Liver (tissue), 3 donors: ENCODE measurements at regions not wholly inside any gene's neighbourhood (a gene's known extent, or its start where the extent isn't known, plus 50 kb on each side); places are given as distances from the start of the nearest gene placed in this dataset.

Source experiments
- ATF3 ChIP-seq: IDR thresholded peaks from 2 replicates; pipeline ENCODE4 v1.6.1; 2016; ENCODE audit warnings: antibody characterized with exemption
- EGR1 ChIP-seq, 2 donors: IDR thresholded peaks; 2 replicates each; pipeline ENCODE4 v1.6.1; 2016 to 2018; ENCODE audit warnings: antibody characterized with exemption in 2 of 2, low read depth in 2 of 2
- FOXA1 ChIP-seq: IDR thresholded peaks from 2 replicates; pipeline ENCODE4 v1.6.1; 2016; ENCODE audit warnings: antibody characterized with exemption
- GABPA ChIP-seq, 2 donors: IDR thresholded peaks in 1 of 2; conservative IDR thresholded peaks in 1 of 2; 2 replicates each; pipeline ENCODE4 v1.6.1; 2016; ENCODE audit warnings: antibody characterized with exemption in 2 of 2, mild to moderate bottlenecking in 1 of 2, moderate library complexity in 1 of 2
- JUND ChIP-seq, 2 donors: IDR thresholded peaks; 2 replicates each; pipeline ENCODE4 v1.6.1; 2016; ENCODE audit warnings: antibody characterized with exemption in 2 of 2
- RAD21 ChIP-seq, 2 donors: IDR thresholded peaks; 2 replicates each; pipeline ENCODE4 v1.6.1; 2016; ENCODE audit warnings: antibody characterized with exemption in 2 of 2, mild to moderate bottlenecking in 2 of 2
- REST ChIP-seq: IDR thresholded peaks from 2 replicates; pipeline ENCODE4 v1.6.1; 2016; ENCODE audit warnings: antibody characterized with exemption, mild to moderate bottlenecking
- SP1 ChIP-seq: IDR thresholded peaks from 2 replicates; pipeline ENCODE4 v1.6.1; 2018; ENCODE audit warnings: antibody characterized with exemption, mild to moderate bottlenecking
- YY1 ChIP-seq: IDR thresholded peaks from 2 replicates; pipeline ENCODE4 v1.6.1; 2016; ENCODE audit warnings: antibody characterized with exemption, mild to moderate bottlenecking
- TF ChIP-seq, protein P1 (sequence below): fragments of 150-350 bp; IDR thresholded peaks from 2 replicates; pipeline ENCODE4 v1.5.1; 2017; ENCODE audit warnings: improper control_type of control experiment, low read depth, low read length; ENCODE audit not compliant: missing input control
- TF ChIP-seq, protein P2 (sequence below): IDR thresholded peaks from 2 replicates; pipeline ENCODE4 v1.6.1; 2016; ENCODE audit warnings: antibody characterized with exemption
- donor health status: healthy.
- donor health status: healthy.

DNA sequence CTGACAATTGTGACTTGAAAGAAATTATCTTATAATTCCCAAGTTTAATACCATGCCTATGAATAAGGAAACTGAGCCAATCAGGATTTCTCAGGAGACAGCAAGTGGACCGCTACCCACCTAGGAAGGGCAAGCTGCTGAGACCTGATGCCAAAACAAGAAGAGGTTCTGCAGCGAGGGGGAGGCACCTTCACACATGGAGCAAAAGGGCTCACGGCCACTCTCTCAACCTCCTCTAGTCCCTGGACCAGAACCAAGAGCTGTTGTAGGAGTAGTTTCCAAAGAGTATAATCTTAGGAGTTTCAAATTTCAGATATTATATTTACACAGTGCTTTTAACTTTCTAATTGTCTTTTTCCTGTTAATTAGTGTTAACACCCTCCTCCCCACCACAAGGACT lies 154.7 kb upstream of the ETAA1 start:
- TF ChIP-seq JUND (IDR thresholded peaks at IDR 0.05) (no peak), RAD21 (IDR thresholded peaks at IDR 0.05) (no peak), SP1 (no peak), GABPA (IDR thresholded peaks at IDR 0.05 in 1 of 2, conservative IDR thresholded peaks at IDR 0.05 in 1 of 2) (no peak), REST (no peak), ATF3 (no peak), EGR1 (IDR thresholded peaks at IDR 0.05; ENCODE audit: low read depth in 2 of 2) (no peak), YY1 (no peak), FOXA1 (no peak)
- TF ChIP-seq, protein P1, sequence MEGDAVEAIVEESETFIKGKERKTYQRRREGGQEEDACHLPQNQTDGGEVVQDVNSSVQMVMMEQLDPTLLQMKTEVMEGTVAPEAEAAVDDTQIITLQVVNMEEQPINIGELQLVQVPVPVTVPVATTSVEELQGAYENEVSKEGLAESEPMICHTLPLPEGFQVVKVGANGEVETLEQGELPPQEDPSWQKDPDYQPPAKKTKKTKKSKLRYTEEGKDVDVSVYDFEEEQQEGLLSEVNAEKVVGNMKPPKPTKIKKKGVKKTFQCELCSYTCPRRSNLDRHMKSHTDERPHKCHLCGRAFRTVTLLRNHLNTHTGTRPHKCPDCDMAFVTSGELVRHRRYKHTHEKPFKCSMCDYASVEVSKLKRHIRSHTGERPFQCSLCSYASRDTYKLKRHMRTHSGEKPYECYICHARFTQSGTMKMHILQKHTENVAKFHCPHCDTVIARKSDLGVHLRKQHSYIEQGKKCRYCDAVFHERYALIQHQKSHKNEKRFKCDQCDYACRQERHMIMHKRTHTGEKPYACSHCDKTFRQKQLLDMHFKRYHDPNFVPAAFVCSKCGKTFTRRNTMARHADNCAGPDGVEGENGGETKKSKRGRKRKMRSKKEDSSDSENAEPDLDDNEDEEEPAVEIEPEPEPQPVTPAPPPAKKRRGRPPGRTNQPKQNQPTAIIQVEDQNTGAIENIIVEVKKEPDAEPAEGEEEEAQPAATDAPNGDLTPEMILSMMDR = no peak
- TF ChIP-seq, protein P2, sequence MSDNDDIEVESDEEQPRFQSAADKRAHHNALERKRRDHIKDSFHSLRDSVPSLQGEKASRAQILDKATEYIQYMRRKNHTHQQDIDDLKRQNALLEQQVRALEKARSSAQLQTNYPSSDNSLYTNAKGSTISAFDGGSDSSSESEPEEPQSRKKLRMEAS = no peak
